22Rv1 (cell line): ENCODE measurements at regions not wholly inside any gene's neighbourhood (a gene's known extent, or its start where the extent isn't known, plus 50 kb on each side); places are given as distances from the start of the nearest gene placed in this dataset.
"Not testable (repeated sequence)": the region's sequence is repeated elsewhere in the genome, so short reads cannot be mapped to it uniquely, and the experiment has no call there.

Experiments
- CTCF ChIP-seq: fragments of 450-650 bp; IDR thresholded peaks from 2 replicates; pipeline ENCODE4 v1.5.1; 2017; ENCODE audit warnings: mild to moderate bottlenecking
- ZFX ChIP-seq: fragments of 450-650 bp; IDR thresholded peaks from 2 replicates; pipeline ENCODE4 v1.6.1; 2017; ENCODE audit warnings: antibody characterized with exemption, borderline replicate concordance

- TF ChIP-seq CTCF, ZFX: not testable (repeated sequence)
Measured at GRCh38 chr2:91775193-91775592, 3083.7 kb downstream of the RPIA start.
